Activated naive CD4-positive, alpha-beta T cell treated with anti-CD3 and anti-CD28 coated beads, Interleukin-2, amount 50 U/mL, for 72 hours (primary cell): ENCODE measurements at regions not wholly inside any gene's neighbourhood (a gene's known extent, or its start where the extent isn't known, plus 50 kb on each side); places are given as distances from the start of the nearest gene placed in this dataset.

Source experiments
- ATAC-seq, 2 donors: fragments of 150-1000 bp; cut with Tn5 transposase; 2 replicates each; pipeline ENCODE4 v1.10.0; 2021; ENCODE audit warnings: mild to moderate bottlenecking in 2 of 2, moderate library complexity in 2 of 2
- DNase-seq, 2 donors: peaks; one replicate each; pipeline ENCODE4 v3.0.0; 2021 to 2022; ENCODE audit warnings: low spot score in 2 of 2
- H3K27ac Mint-ChIP-seq, 2 donors: one replicate each; pipeline ENCODE4 v1.8.0; 2022; ENCODE audit warnings: mild to moderate bottlenecking in 2 of 2, mixed read lengths in 2 of 2
- H3K36me3 Mint-ChIP-seq, 2 donors: one replicate each; pipeline ENCODE4 v1.8.0; 2022; ENCODE audit warnings: mixed read lengths in 2 of 2
- H3K9me3 Mint-ChIP-seq, 2 donors: one replicate each; pipeline ENCODE4 v1.8.0; 2022; ENCODE audit warnings: mixed read lengths in 2 of 2

DNA sequence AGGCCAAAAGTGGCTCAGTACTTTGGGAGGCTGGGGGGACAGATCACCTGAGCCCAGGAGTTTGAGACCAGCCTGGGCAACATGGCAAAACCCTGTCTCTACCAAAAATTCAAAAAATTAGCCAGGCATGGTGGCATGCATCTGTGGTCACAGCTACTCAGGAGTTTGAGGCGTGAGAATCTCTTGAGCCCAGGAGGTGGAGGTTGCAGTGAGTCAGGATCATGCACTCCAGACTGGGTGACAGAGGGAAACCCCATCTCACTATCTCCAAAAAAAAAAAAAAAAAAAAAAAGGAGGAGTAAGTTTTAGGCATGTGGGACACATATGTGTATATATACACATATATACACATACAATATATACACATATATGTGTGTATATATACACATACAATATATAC lies 165.3 kb upstream of the DPYD start:
- DNase-seq (no peak), ATAC-seq (no peak)
- Mint-ChIP-seq H3K36me3 (no peaks in the 10 kb centered on the region), H3K27ac (no peak overlapping the region), H3K9me3 (no peaks in the 10 kb centered on the region)

DNA sequence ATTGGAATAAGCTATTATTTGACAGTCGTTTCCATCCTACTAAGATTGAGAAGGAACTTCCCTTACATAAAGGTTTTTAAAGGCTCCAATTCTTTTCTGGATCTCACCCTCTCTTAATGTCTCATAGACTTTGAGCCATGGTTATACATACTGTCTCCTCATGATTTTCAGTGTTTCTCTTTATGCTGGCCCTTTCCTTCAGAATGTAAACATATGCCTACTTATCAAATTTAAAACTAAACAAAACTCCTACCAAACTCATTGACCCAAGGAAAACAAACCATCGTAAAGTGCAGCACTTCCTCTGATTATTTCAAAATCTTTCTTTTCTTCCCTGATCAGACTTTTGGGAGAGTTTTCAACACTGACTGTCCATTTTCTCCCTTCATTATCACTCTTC lies 163.4 kb upstream of the DPYD start:
- Mint-ChIP-seq H3K27ac (no peak overlapping the region), H3K36me3 (no peaks in the 10 kb centered on the region), H3K9me3 (no peaks in the 10 kb centered on the region)
- no peak for ATAC-seq
- no peak for DNase-seq

DNA sequence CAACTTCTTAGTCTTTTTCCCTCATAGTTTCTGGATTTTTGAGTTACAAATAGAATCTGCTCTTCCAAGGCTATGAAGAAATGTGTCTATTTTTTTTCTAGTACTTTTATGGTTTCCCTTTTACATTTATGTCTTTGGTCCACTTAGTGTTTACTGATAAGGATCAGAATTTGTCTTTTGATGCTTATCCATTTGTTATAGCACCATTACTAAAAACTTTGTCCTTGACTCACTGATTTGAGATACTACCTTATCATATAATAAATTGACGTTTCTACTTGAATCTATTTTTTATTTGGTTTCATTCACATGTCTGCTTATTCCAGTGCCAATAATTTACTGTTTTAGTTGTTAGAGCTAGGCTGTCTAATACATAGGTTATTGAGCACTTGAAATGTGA lies 161.1 kb upstream of the DPYD start:
- Mint-ChIP-seq H3K27ac (no peak overlapping the region), H3K9me3 (no peaks in the 10 kb centered on the region), H3K36me3 (no peaks in the 10 kb centered on the region)
- DNase-seq (no peak), ATAC-seq (no peak)

DNA sequence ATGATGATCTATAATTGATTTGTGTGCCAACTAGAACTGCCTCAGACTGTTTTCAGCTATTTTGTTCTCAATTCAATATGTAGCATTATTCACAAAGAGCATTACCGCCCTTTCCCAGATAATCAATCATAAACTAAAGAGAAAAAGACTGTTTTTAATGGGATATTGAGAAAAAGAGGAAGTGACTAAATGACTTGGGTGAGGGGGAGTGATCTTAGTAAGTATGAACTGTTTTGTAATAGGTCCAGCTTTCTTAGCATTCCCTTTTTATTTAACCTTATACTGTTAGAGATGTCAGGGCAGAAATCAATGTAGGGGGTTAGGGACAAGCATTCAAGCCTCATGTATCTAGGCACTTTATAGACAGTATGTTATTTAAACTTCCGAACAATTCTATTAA lies 157.8 kb upstream of the DPYD start:
- no peaks in the 10 kb centered on the region for H3K9me3 Mint-ChIP-seq
- no peak for DNase-seq
- no peak for ATAC-seq
- H3K27ac Mint-ChIP-seq: no peak overlapping the region
- H3K36me3 Mint-ChIP-seq: no peaks in the 10 kb centered on the region

DNA sequence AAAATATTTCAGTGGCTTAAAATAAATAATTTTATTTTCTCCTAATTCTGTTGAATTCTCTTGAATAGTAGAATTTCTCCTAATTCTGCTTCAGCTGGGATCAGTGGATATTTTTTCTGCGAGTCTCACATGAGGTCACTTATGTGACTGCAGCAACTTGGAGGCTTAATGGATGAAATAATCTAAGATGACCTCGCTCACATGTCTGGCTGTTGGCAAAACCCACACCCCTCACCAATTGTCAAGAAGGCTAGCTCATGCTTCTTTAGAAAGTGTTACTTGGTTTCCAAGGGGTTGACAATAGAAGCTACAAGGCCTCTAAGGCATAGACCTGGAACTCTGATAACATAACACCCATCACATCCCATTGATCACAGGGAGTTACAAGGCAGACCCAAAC lies 156.9 kb upstream of the DPYD start:
- ATAC-seq (no peak), DNase-seq (no peak)
- H3K36me3 Mint-ChIP-seq: no peaks in the 10 kb centered on the region
- no peak overlapping the region for H3K27ac Mint-ChIP-seq
- H3K9me3 Mint-ChIP-seq: no peaks in the 10 kb centered on the region

DNA sequence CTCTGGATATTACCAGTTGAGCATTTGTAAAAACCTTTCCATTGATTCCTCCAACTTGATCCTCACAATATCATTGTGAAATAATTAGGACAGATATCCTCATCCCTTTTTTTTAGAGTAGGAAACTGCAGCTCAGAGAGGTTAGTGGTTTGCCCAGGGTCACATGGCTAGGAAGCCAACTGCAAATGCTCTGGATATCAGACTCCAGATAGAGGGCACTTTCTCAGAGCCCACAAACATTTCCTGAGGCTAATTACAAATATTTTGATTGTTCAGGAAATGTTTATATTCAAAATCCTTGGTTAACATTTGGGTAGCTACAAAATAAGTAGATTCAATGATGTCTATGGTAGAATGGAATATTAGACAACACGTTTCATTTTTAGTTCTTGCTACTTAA lies 154.8 kb upstream of the DPYD start:
- DNase-seq (no peak), ATAC-seq (no peak)
- no peaks in the 10 kb centered on the region for H3K9me3 Mint-ChIP-seq
- no peaks in the 10 kb centered on the region for H3K36me3 Mint-ChIP-seq
- no peak overlapping the region for H3K27ac Mint-ChIP-seq

DNA sequence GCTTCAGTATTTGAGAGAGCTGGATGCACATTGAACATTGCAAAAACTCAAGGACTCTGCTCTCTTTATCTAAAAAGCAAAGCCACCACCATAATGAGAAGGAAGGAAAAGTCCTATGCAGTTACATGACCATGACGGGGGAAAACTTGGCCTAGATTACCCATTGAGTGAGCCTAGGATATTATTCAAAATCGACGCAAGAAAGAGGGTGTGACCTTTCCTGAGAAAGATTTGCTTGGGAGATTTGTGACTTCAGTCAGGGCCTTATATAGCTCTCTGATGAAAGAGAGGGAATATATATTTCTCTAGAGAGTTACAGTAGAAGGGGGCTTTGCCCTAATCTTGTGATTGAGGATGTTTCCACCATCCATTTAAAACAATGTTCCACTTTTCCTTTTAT lies 153.0 kb upstream of the DPYD start:
- DNase-seq (no peak), ATAC-seq (no peak)
- Mint-ChIP-seq H3K36me3 (no peaks in the 10 kb centered on the region), H3K9me3 (no peaks in the 10 kb centered on the region), H3K27ac (no peak overlapping the region)

DNA sequence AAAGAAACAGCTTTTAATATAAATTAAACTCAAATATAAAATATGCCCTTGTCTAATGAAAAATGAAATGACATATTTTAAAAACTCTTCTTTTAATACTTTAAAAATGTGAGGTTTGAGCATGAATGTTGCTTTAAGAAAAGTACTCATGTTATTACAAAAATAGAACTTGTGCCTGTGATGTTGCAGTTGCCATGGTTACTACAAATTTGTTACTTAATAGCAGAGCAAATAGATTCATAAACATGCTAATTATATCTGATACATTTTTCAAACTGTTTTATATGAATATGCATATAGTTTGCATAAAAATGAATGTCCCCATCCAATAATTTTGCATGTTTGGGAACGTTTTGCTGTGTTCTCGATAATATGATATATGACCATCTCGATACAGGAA lies 152.3 kb upstream of the DPYD start:
- no peaks in the 10 kb centered on the region for H3K36me3 Mint-ChIP-seq
- no peaks in the 10 kb centered on the region for H3K9me3 Mint-ChIP-seq
- ATAC-seq (no peak), DNase-seq (no peak)
- H3K27ac Mint-ChIP-seq: no peak overlapping the region

DNA sequence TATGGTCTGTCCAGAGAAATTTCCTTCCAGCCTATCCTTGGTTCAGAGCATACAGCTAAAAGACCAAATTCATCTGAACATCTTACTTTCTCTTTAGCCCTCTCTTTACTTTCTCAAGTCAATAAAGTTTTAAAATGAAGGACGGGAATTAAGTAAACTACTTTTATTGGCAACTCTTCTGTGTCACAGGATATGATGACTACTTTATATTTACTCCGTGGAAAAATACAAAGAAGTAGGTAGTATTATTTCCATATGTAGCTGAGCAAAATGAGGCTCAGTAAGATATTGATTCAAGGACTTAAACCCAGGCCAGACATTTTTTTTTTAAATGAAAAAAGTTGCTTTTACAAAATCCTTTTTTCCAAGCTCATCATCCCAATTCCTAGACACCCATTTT lies 151.2 kb upstream of the DPYD start:
- no peak for ATAC-seq
- H3K36me3 Mint-ChIP-seq: no peaks in the 10 kb centered on the region
- H3K9me3 Mint-ChIP-seq: no peaks in the 10 kb centered on the region
- H3K27ac Mint-ChIP-seq: no peak overlapping the region
- no peak for DNase-seq

DNA sequence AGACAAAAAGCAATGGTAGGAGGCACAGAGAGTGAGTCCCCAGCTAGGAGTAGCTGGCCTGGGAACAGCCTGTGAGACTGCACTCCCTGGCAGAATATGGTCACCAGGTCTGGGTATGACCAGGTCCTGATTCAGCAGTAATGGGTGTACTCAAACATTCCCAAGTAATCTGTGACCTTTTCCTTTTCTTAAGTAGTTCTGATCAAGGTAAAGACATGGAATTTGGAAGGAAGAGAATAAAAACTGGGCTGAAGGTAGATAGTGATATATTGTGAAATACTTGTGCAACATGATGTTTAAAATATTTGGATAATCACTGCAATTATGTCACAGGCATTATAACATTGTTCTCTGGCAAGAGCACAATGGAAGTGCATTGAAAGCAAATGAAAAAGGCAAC lies 147.2 kb upstream of the DPYD start:
- no peak for DNase-seq
- no peak for ATAC-seq
- no peaks in the 10 kb centered on the region for H3K36me3 Mint-ChIP-seq
- H3K9me3 Mint-ChIP-seq: no peaks in the 10 kb centered on the region
- H3K27ac Mint-ChIP-seq: no peak overlapping the region

DNA sequence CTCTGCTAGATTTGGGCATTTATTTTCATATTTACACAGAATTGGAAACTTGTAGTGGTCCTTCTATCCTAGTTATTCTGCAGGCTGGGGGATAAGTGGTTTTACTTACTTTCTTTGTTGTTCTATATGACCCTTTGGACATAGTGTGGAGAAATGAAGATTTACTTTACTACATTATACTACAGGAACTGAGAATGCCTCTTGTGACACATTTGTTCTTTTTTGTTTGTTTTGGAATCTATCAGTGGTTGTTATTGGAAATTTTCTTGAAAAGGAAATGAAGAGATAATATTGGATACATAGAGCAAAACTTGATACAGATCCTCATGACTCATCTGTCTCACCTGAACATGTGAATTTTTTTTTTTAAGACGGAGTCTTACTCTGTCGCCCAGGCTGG lies 146.1 kb upstream of the DPYD start:
- H3K9me3 Mint-ChIP-seq: no peaks in the 10 kb centered on the region
- ATAC-seq (no peak), DNase-seq (no peak)
- no peak overlapping the region for H3K27ac Mint-ChIP-seq
- no peaks in the 10 kb centered on the region for H3K36me3 Mint-ChIP-seq

DNA sequence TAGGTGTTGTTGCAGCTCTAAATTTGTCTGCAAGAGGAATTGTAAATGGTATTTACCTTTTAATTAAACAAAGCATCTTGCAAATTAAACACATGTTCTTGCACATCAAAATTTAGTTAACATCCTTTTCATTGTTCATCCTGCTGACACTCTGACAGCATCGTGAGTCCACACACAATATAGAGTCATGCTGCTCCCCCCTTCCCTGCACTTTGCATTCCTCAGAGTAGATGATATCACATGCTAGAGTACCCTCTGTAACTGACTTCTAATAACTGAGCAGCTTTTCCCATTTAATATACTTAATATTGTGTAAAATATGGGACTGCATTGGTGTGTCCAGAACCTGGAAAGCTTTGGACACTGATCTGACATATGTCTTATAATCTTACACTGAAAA lies 138.8 kb upstream of the DPYD start:
- no peaks in the 10 kb centered on the region for H3K9me3 Mint-ChIP-seq
- DNase-seq (no peak), ATAC-seq (no peak)
- H3K36me3 Mint-ChIP-seq: no peaks in the 10 kb centered on the region
- no peak overlapping the region for H3K27ac Mint-ChIP-seq

DNA sequence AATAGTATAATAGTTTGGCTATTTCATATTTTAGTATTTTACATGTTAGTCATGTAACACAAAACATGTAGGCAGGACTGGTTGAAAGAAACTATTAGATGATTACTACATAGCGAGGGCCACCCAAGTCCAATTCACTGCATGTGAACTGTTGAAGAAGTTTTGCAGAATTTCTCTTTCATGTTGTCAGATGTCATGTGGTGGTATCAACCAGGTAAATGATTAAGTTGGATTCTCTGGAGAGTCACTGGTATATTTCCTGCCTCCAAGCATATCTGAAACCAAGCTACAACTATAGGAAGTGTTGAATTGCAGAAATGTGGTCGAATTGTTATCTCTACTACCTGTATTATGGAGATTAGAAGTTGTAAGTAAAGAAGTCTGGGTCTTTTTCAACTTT lies 137.8 kb upstream of the DPYD start:
- ATAC-seq (no peak), DNase-seq (no peak)
- H3K36me3 Mint-ChIP-seq: no peaks in the 10 kb centered on the region
- no peaks in the 10 kb centered on the region for H3K9me3 Mint-ChIP-seq
- no peak overlapping the region for H3K27ac Mint-ChIP-seq

DNA sequence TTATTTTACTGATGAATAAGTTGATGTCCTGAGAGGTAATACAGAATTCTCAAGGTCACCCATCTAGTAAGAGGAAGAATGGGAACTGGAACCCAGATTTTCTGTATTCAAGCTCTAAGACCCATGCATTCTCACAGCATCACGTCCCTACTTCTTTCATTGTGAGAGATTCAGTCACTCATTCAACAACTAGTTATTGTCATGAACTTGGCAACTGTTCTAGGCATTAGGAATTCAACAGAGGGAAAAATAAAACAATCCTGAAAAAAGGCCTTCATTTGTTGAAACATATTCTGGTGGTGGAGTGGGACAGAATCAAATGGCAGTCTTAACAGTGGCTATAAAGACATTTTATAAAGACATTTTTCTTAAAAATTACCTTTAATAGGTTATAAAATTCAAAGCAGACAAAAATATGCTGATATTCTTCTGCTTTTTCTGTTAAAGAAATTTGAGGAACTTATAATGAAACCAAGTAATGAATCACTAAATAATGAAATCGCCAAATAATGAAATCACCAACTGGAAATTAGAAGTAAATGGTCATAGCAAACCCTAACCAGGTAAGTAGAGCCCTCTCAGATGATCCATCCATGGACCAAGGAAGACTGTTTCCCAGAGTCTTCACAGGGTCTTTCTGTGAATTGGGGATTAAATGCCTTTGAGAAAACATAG lies 136.5 kb upstream of the DPYD start:
- no peak for ATAC-seq
- Mint-ChIP-seq H3K36me3 (peaks cover 0 to 4% of the 10 kb centered on the region in 2 donors), H3K9me3 (no peaks in the 10 kb centered on the region)

DNA sequence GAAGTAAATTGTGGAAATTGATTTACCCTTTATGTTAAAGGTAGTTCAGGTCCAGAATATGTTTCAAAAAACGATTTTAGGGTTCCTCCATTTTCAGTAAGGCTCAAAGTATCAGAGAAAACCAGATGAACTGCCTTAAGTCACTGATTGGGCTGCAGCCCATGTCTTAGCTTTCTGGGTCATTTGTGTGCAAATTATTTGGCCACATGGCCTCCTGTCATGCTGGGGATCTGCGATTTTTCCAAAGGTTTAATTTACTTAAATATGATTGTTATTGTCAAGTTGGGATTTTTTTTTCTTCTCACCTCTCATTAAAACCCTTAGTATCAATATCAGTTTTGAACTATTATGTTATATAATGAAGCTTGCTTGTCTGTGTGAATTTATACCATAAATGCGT lies 135.9 kb upstream of the DPYD start:
- ATAC-seq (no peak), DNase-seq (no peak)
- Mint-ChIP-seq H3K27ac (no peak overlapping the region), H3K9me3 (no peaks in the 10 kb centered on the region), H3K36me3 (peaks cover 0 to 4% of the 10 kb centered on the region in 2 donors)

More for the DNA sequence above, 136.5 kb upstream of the DPYD start:
- no peak overlapping the region for H3K27ac Mint-ChIP-seq
- DNase-seq: no peak

DNA sequence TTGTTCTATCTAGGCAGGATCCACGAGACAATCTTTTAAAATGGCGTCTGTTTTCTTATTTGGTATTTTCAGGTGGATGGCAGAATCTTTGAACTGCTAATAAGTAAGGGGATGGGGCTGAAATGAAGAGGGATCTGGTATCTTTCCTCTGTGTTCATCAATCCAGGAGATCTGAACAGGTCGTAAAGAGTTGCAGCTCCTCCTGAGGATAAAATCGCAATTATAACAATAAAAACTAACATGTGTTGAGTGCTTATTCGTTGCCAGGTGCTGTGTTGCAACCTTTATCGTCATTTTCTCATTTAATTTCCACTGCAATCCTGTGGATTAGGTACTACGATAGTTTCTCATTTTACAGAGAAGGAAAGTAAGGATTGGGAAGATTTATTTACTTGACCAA lies 134.6 kb upstream of the DPYD start:
- Mint-ChIP-seq H3K27ac (no peak overlapping the region), H3K36me3 (peaks cover 0 to 4% of the 10 kb centered on the region in 2 donors), H3K9me3 (no peaks in the 10 kb centered on the region)
- ATAC-seq (no peak), DNase-seq (no peak)

DNA sequence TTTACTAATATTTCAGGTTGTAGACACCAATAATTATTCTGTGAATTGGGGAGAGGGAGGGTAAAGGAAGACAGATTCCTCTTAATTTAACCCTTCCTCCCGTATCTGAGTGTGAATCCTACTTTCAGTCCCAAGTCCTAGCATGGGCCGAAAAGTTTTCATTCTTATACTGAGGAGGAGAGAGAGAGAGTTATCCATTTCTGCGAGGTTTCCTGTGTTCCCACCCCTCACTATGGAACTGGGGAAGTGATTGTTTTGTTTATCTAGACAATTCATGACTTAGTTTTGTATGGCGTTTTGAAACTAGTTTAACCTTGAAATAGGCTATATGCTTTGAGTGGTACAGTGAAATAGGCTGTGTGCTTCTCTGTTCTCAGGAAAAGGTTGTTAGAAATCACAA lies 134.0 kb upstream of the DPYD start:
- no peaks in the 10 kb centered on the region for H3K9me3 Mint-ChIP-seq
- no peak for DNase-seq
- peaks cover 0 to 4% of the 10 kb centered on the region in 2 donors for H3K36me3 Mint-ChIP-seq
- ATAC-seq: no peak
- no peak overlapping the region for H3K27ac Mint-ChIP-seq

DNA sequence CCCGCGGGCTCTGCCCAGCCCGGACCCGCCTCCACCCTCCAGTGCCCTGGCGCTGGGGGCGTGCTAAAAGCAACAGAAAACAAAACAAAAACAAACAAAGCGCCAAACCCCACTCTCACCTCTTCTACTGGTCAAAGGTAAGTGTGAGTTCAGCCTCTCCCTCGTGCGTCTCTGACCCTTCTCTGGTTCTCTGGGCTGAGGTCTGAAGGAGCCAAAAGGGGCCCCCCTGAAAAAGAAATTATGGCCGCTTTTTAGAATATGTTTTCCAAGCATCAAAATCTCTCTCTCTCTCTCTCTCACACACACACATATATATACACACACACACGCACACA lies 133.5 kb upstream of the DPYD start:
- DNase-seq (no peak), ATAC-seq (no peak)
- Mint-ChIP-seq H3K9me3 (no peaks in the 10 kb centered on the region), H3K36me3 (peaks cover 0 to 4% of the 10 kb centered on the region in 2 donors), H3K27ac (no peak overlapping the region)
